ENCODE measurements at regions not wholly inside any gene's neighbourhood (a gene's known extent, or its start where the extent isn't known, plus 50 kb on each side); places are given as distances from the start of the nearest gene placed in this dataset.

GRCh38 chr10:128873411-128874054, 593.5 kb upstream of the MGMT start:
- TF ChIP-seq CTCF (conservative IDR thresholded peaks at IDR 0.05 in 1 of 2, IDR thresholded peaks at IDR 0.05 in 1 of 2; ENCODE audit: extremely low read depth in 1 of 2, insufficient read depth in 1 of 2, low read depth in 1 of 2, low read length in 2 of 2) (no peak), EZH2 (IDR thresholded peaks at IDR 0.05; ENCODE audit: borderline replicate concordance, low read length) (no peak)

Data from mammary epithelial cell (primary cell).